ENCODE measurements at regions not wholly inside any gene's neighbourhood (a gene's known extent, or its start where the extent isn't known, plus 50 kb on each side); places are given as distances from the start of the nearest gene placed in this dataset.

- TF ChIP-seq POLR2A (IDR thresholded peaks at IDR 0.05) = no peak
- no peak for TF ChIP-seq CTCF (IDR thresholded peaks at IDR 0.05 in 4 of 5, conservative IDR thresholded peaks at IDR 0.05 in 1 of 5)
These were observed 456.6 kb upstream of the ID2 start for GRCh38 chr2:8225266-8225665.
